ENCODE measurements at regions not wholly inside any gene's neighbourhood (a gene's known extent, or its start where the extent isn't known, plus 50 kb on each side); places are given as distances from the start of the nearest gene placed in this dataset.

GRCh38 chr9:21553441-21553840, 71.3 kb upstream of the IFNE start:
- intact Hi-C loops (cut with DNase I; ENCODE audit: low total_unique reads) = no loop called here
- Histone ChIP-seq H3K4me1 (peaks cover 0 to 15% (median 10%) of the 10 kb centered on the region in 4 donors), H3K27me3 (peaks cover 0 to 37% of the 10 kb centered on the region in 2 donors), H3K9me3 (no peaks in the 10 kb centered on the region), H3K36me3 (no peaks in the 10 kb centered on the region), H3K27ac (no peak overlapping the region), H3K4me3 (no peak overlapping the region)
- TF ChIP-seq CTCF (IDR thresholded peaks at IDR 0.05) = no peak
- DNase-seq = no peak

- Histone ChIP-seq H3K36me3 (no peaks in the 10 kb centered on the region), H3K9me3 (no peaks in the 10 kb centered on the region), H3K27me3 (peaks cover 0 to 51% of the 10 kb centered on the region in 2 donors), H3K4me3 (no peak overlapping the region), H3K27ac (no peak overlapping the region), H3K4me1 (peaks cover 0 to 18% (median 14%) of the 10 kb centered on the region in 4 donors)
- intact Hi-C loops (cut with DNase I; ENCODE audit: low total_unique reads) = no loop called here
- no peak for DNase-seq
- TF ChIP-seq CTCF (IDR thresholded peaks at IDR 0.05) = no peak
Measured at GRCh38 chr9:21554813-21555212, 72.7 kb upstream of the IFNE start.

- peaks cover 0 to 17% (median 12%) of the 10 kb centered on the region in 4 donors for H3K4me1 ChIP-seq
- peaks cover 0 to 62% of the 10 kb centered on the region in 2 donors for H3K27me3 ChIP-seq
- TF ChIP-seq CTCF (IDR thresholded peaks at IDR 0.05) = no peak
- no peak overlapping the region for H3K4me3 ChIP-seq
- no peaks in the 10 kb centered on the region for H3K9me3 ChIP-seq
- no peak for DNase-seq
- no peaks in the 10 kb centered on the region for H3K36me3 ChIP-seq
- intact Hi-C loops (cut with DNase I; ENCODE audit: low total_unique reads) = no loop called here
- H3K27ac ChIP-seq = no peak overlapping the region
Measured at GRCh38 chr9:21555911-21556310, 73.8 kb upstream of the IFNE start.

GRCh38 chr9:21556581-21557427, 74.7 kb upstream of the IFNE start:
- no peaks in the 10 kb centered on the region for H3K36me3 ChIP-seq
- no peak for DNase-seq
- H3K9me3 ChIP-seq = no peaks in the 10 kb centered on the region
- no peak overlapping the region for H3K4me3 ChIP-seq
- intact Hi-C loops (cut with DNase I; ENCODE audit: low total_unique reads) = no loop called here
- TF ChIP-seq CTCF (IDR thresholded peaks at IDR 0.05) = no peak
- peaks cover 0 to 63% of the 10 kb centered on the region in 2 donors for H3K27me3 ChIP-seq
- no peak overlapping the region for H3K27ac ChIP-seq
- peaks cover 0 to 17% (median 12%) of the 10 kb centered on the region in 4 donors for H3K4me1 ChIP-seq

- Histone ChIP-seq H3K36me3 (no peaks in the 10 kb centered on the region), H3K9me3 (no peaks in the 10 kb centered on the region), H3K27ac (no peak overlapping the region), H3K4me3 (no peak overlapping the region), H3K4me1 (peaks cover 0 to 17% (median 12%) of the 10 kb centered on the region in 4 donors), H3K27me3 (peaks cover 0 to 63% of the 10 kb centered on the region in 2 donors)
- TF ChIP-seq CTCF (IDR thresholded peaks at IDR 0.05) = no peak
- no peak for DNase-seq
- intact Hi-C loops (cut with DNase I; ENCODE audit: low total_unique reads) = no loop called here
Measured at GRCh38 chr9:21557428-21557768, 75.3 kb upstream of the IFNE start.
